ENCODE measurements at regions not wholly inside any gene's neighbourhood (a gene's known extent, or its start where the extent isn't known, plus 50 kb on each side); places are given as distances from the start of the nearest gene placed in this dataset.

- peak overlapping the region; percentile 80; the same call in 1 of the 2 replicates for H2BK12ac ChIP-seq (ENCODE audit: low read depth, low read length)
- H3K27me3 ChIP-seq (replicated peaks in 1 of 4; ENCODE audit: control insufficient read depth in 3 of 4, extremely low read depth in 1 of 4, insufficient read depth in 3 of 4, low read length in 3 of 4): peaks cover 0 to 28% (median 12%) of the 10 kb centered on the region in 4 experiments; a peak in 5 of 7 replicates
- no peak overlapping the region for H3K14ac ChIP-seq (ENCODE audit: insufficient read length)
- peaks cover 8 to 24% (median 10%) of the 10 kb centered on the region in 4 experiments for H3K4me1 ChIP-seq (replicated peaks in 1 of 4; ENCODE audit: control insufficient read depth in 3 of 4, insufficient read depth in 4 of 4, low read length in 3 of 4)
- no peaks in the 10 kb centered on the region for H3K36me3 ChIP-seq (ENCODE audit: control insufficient read depth in 2 of 4, insufficient read depth in 4 of 4, low read length in 3 of 4)
- H3K23ac ChIP-seq (ENCODE audit: insufficient read length): no peak overlapping the region
- no peak overlapping the region for H4K8ac ChIP-seq (ENCODE audit: extremely low read depth, insufficient read depth, low read length)
- no peak overlapping the region for H2BK20ac ChIP-seq (ENCODE audit: low read length)
- no peak overlapping the region for H3K4ac ChIP-seq (replicated peaks; ENCODE audit: insufficient read length, low read depth, low read length)
- FAIRE-seq (no peak), DNase-seq (ENCODE audit: low read depth in 1 of 2, low spot score in 2 of 2) (no peak)
- POLR2A ChIA-PET (ENCODE audit: partially characterized antibody): no interaction called here
- no peak overlapping the region; the same call in 1 of the 2 replicates for H2BK15ac ChIP-seq (ENCODE audit: low read length)
- H3K4me2 ChIP-seq (ENCODE audit: insufficient read depth in 1 of 2, low read depth in 2 of 2, low read length in 2 of 2): no peak overlapping the region
- no peak overlapping the region for H3K27ac ChIP-seq (ENCODE audit: low read depth, low read length)
- no peak overlapping the region for H3K4me3 ChIP-seq (ENCODE audit: extremely low read depth in 1 of 4, insufficient read depth in 2 of 4, low read depth in 3 of 4, low read length in 4 of 4)
- 91% methylated on average over 46 of the region's 46 CpGs; no CpG with 5 or more reads in 1 of the 2 experiments for WGBS, 2 experiments (ENCODE audit: extremely low coverage in 1 of 2, insufficient coverage in 1 of 2, insufficient read length in 1 of 2, insufficient replicate concordance in 2 of 2, low coverage in 1 of 2, low lambda C conversion rate in 2 of 2, missing lambda C conversion rate in 1 of 2)
- H3K56ac ChIP-seq (replicated peaks; ENCODE audit: insufficient read length, low read depth, low read length): no peak overlapping the region
- H3K9me3 ChIP-seq (ENCODE audit: insufficient read depth in 2 of 2, low read depth in 1 of 2, low read length in 1 of 2): no peaks in the 10 kb centered on the region
- H2AK5ac ChIP-seq (ENCODE audit: low read depth, low read length): no peak overlapping the region
- CTCF ChIA-PET (ENCODE audit: partially characterized antibody): interaction anchor here (0.6 to 14.4 kb wide), 9 partner anchors 9 to 186 kb away, joined by 4 to 173 read pairs (median 9); no protein-coding TSS in a partner anchor
- H4K20me1 ChIP-seq (replicated peaks in 1 of 2; ENCODE audit: control insufficient read depth in 1 of 2, insufficient read depth in 2 of 2, low read length in 2 of 2): peaks cover 0 to 4% of the 10 kb centered on the region in 2 experiments
- H3K79me1 ChIP-seq (ENCODE audit: low read depth, low read length): no peaks in the 10 kb centered on the region
- H3K79me2 ChIP-seq (ENCODE audit: control insufficient read depth in 1 of 2, insufficient read depth in 2 of 2, low read length in 2 of 2): no peaks in the 10 kb centered on the region
- no peak overlapping the region for H2BK120ac ChIP-seq (replicated peaks; ENCODE audit: low read depth, low read length)
- no peak overlapping the region for H4K5ac ChIP-seq (ENCODE audit: insufficient read length, low read depth, low read length)
- peak overlapping the region; percentile 35; the same call in 1 of the 2 replicates for H2BK5ac ChIP-seq (ENCODE audit: low read depth, low read length)
- no peak overlapping the region for H3K18ac ChIP-seq (ENCODE audit: extremely low read depth, low read length)
- H3K23me2 ChIP-seq (ENCODE audit: low read depth, low read length): no peaks in the 10 kb centered on the region
- H2AFZ ChIP-seq (ENCODE audit: low read length): no peak overlapping the region
- H3K9ac ChIP-seq (replicated peaks in 1 of 4; ENCODE audit: extremely low read depth in 1 of 4, low read depth in 3 of 4, low read length in 3 of 4): no peak overlapping the region
- H4K91ac ChIP-seq (replicated peaks; ENCODE audit: insufficient read length, low read length): no peak overlapping the region
- no peak for TF ChIP-seq KDM4A (IDR thresholded peaks at IDR 0.05; ENCODE audit: low read depth, low read length, severe bottlenecking)
- TF ChIP-seq TEAD4 (IDR thresholded peaks at IDR 0.05; ENCODE audit: low read depth, low read length): no peak
- TF ChIP-seq TAF1 (IDR thresholded peaks at IDR 0.05; ENCODE audit: low read depth, low read length): no peak
- no peak for TF ChIP-seq HDAC2 (IDR thresholded peaks at IDR 0.05; ENCODE audit: borderline replicate concordance in 1 of 2, low read depth in 2 of 2, low read length in 2 of 2)
- TF ChIP-seq ATF2 (IDR thresholded peaks at IDR 0.05; ENCODE audit: low read length): no peak
- TF ChIP-seq TBP (IDR thresholded peaks at IDR 0.05; ENCODE audit: low read depth, low read length): no peak
- no peak for TF ChIP-seq BCL11A (IDR thresholded peaks at IDR 0.05; ENCODE audit: low read depth in 2 of 2, low read length in 2 of 2)
- TF ChIP-seq KDM5A (IDR thresholded peaks at IDR 0.05; ENCODE audit: low read length): no peak
- TF ChIP-seq SP4 (IDR thresholded peaks at IDR 0.05; ENCODE audit: low read length): no peak
- no peak for TF ChIP-seq ASH2L (IDR thresholded peaks at IDR 0.05; ENCODE audit: low read length)
- TF ChIP-seq POLR2A (IDR thresholded peaks at IDR 0.05; ENCODE audit: control extremely low read depth in 1 of 2, low read depth in 2 of 2, low read length in 2 of 2): no peak
Observed at GRCh38 chr11:69891421-69892236, 72.4 kb upstream of the FGF3 start.
